SK-N-SH treated with all-trans-retinoic acid at 6 μM for 48 hours (cell line): ENCODE measurements at regions not wholly inside any gene's neighbourhood (a gene's known extent, or its start where the extent isn't known, plus 50 kb on each side); places are given as distances from the start of the nearest gene placed in this dataset.

Experiments
- ATAC-seq: fragments of 200-7000 bp; cut with Tn5 transposase; 3 replicates; pipeline ENCODE4 v1.9.1; 2020; ENCODE audit warnings: mild to moderate bottlenecking, moderate library complexity
- ARNTL ChIP-seq: fragments of 450-650 bp; formaldehyde crosslinking; IDR thresholded peaks from 2 replicates; pipeline ENCODE4 v1.5.0; 2020; ENCODE audit warnings: low read depth, mild to moderate bottlenecking, moderate library complexity, borderline replicate concordance
- CREB5 ChIP-seq: fragments of 250-450 bp; sonication (Bioruptor Pico); IDR thresholded peaks from 2 replicates; pipeline ENCODE4 v1.5.1; 2020; ENCODE audit warnings: low read depth, mild to moderate bottlenecking, moderate library complexity
- CSDC2 ChIP-seq: fragments of 250-450 bp; sonication (Bioruptor Pico); IDR thresholded peaks from 2 replicates; pipeline ENCODE4 v1.5.0; 2020; ENCODE audit warnings: mild to moderate bottlenecking, moderate library complexity
- CSRNP3 ChIP-seq: fragments of 250-450 bp; sonication (Bioruptor Pico); IDR thresholded peaks from 2 replicates; pipeline ENCODE4 v1.5.1; 2021; ENCODE audit warnings: mild to moderate bottlenecking, moderate library complexity
- ESRRG ChIP-seq: fragments of 250-450 bp; sonication (Bioruptor Pico); IDR thresholded peaks from 2 replicates; pipeline ENCODE4 v1.6.1; 2021; ENCODE audit warnings: mild to moderate bottlenecking
- GLIS3 ChIP-seq: fragments of 250-450 bp; sonication (Bioruptor Pico); IDR thresholded peaks from 2 replicates; pipeline ENCODE4 v1.5.0; 2020; ENCODE audit warnings: mild to moderate bottlenecking, moderate library complexity
- ISL1 ChIP-seq: fragments of 250-450 bp; sonication (Bioruptor Pico); IDR thresholded peaks from 2 replicates; pipeline ENCODE4 v2.1.2; 2022; ENCODE audit warnings: mild to moderate bottlenecking, moderate library complexity
- OSR1 ChIP-seq: fragments of 250-450 bp; sonication (Bioruptor Pico); IDR thresholded peaks from 2 replicates; pipeline ENCODE4 v1.8.0; 2022; ENCODE audit warnings: moderate library complexity, mild to moderate bottlenecking, inconsistent platforms
- PPARA ChIP-seq: fragments of 250-450 bp; sonication (Bioruptor Pico); IDR thresholded peaks from 2 replicates; pipeline ENCODE4 v1.5.0; 2020; ENCODE audit warnings: mild to moderate bottlenecking, borderline replicate concordance
- RARB ChIP-seq: fragments of 250-450 bp; sonication (Bioruptor Pico); IDR thresholded peaks from 2 replicates; pipeline ENCODE4 v1.8.0; 2021; ENCODE audit warnings: mild to moderate bottlenecking, moderate library complexity
- SNAI2 ChIP-seq: fragments of 250-450 bp; sonication (Bioruptor Pico); IDR thresholded peaks from 2 replicates; pipeline ENCODE4 v1.5.0; 2020; ENCODE audit warnings: mild to moderate bottlenecking, moderate library complexity
- TCF4 ChIP-seq: fragments of 250-450 bp; sonication (Bioruptor Pico); IDR thresholded peaks from 2 replicates; pipeline ENCODE4 v1.8.0; 2021; ENCODE audit warnings: mild to moderate bottlenecking, moderate library complexity, borderline replicate concordance
- TOX ChIP-seq: fragments of 250-450 bp; sonication (Bioruptor Pico); IDR thresholded peaks from 2 replicates; pipeline ENCODE4 v1.8.0; 2021; ENCODE audit warnings: mild to moderate bottlenecking, moderate library complexity, borderline replicate concordance
- TSHZ2 ChIP-seq: fragments of 250-450 bp; sonication (Bioruptor Pico); IDR thresholded peaks from 2 replicates; pipeline ENCODE4 v1.5.0; 2020; ENCODE audit warnings: mild to moderate bottlenecking, moderate library complexity
- ZC3H10 ChIP-seq: fragments of 250-450 bp; sonication (Bioruptor Pico); IDR thresholded peaks from 2 replicates; pipeline ENCODE4 v1.5.1; 2021; ENCODE audit warnings: mild to moderate bottlenecking, moderate library complexity
- ZFP3 ChIP-seq: fragments of 250-450 bp; sonication (Bioruptor Pico); IDR thresholded peaks from 2 replicates; pipeline ENCODE4 v1.5.0; 2020; ENCODE audit warnings: mild to moderate bottlenecking, moderate library complexity
- ZNF565 ChIP-seq: fragments of 450-650 bp; formaldehyde crosslinking; conservative IDR thresholded peaks from 2 replicates; pipeline ENCODE4 v1.5.0; 2020; ENCODE audit warnings: low read depth, mild to moderate bottlenecking, moderate library complexity
- ZNF70 ChIP-seq: fragments of 450-650 bp; formaldehyde crosslinking; IDR thresholded peaks from 2 replicates; pipeline ENCODE4 v1.5.0; 2020; ENCODE audit warnings: mild to moderate bottlenecking, moderate library complexity
- ZNF8 ChIP-seq: fragments of 450-650 bp; formaldehyde crosslinking; IDR thresholded peaks from 2 replicates; pipeline ENCODE4 v1.5.0; 2020; ENCODE audit warnings: mild to moderate bottlenecking, moderate library complexity
- TF ChIP-seq, protein P1 (sequence below): fragments of 250-450 bp; sonication (Bioruptor Pico); IDR thresholded peaks from 2 replicates; pipeline ENCODE4 v1.8.0; 2020; ENCODE audit warnings: mild to moderate bottlenecking, moderate library complexity, borderline replicate concordance
- TF ChIP-seq, protein P2 (sequence below): fragments of 250-450 bp; sonication (Bioruptor Pico); IDR thresholded peaks from 2 replicates; pipeline ENCODE4 v1.8.0; 2021; ENCODE audit warnings: low read depth, mild to moderate bottlenecking, moderate library complexity, borderline replicate concordance

DNA sequence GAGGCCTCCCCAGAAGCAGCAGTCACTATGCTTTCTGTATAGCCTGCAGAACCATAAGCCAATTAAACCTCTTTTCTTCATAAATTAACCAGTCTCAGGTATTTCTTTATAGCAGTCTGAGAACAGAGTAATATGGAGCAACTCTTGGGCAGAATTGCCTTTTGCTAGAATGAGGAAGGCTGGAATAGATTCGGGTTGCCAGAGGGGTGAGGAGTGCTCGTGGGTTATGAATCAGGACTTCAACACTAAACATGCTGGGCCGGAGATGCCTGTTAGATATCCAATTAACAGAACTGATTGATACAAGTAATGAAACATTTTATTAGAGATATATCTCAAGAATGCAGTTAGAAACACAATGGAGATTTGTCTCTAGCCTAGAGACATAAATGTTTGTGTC lies 140.9 kb upstream of the MAP3K1 start:
- no peak for TF ChIP-seq OSR1 (CRISPR knock-in tag)
- TF ChIP-seq PPARA (CRISPR knock-in tag) = no peak
- TF ChIP-seq, protein P1, sequence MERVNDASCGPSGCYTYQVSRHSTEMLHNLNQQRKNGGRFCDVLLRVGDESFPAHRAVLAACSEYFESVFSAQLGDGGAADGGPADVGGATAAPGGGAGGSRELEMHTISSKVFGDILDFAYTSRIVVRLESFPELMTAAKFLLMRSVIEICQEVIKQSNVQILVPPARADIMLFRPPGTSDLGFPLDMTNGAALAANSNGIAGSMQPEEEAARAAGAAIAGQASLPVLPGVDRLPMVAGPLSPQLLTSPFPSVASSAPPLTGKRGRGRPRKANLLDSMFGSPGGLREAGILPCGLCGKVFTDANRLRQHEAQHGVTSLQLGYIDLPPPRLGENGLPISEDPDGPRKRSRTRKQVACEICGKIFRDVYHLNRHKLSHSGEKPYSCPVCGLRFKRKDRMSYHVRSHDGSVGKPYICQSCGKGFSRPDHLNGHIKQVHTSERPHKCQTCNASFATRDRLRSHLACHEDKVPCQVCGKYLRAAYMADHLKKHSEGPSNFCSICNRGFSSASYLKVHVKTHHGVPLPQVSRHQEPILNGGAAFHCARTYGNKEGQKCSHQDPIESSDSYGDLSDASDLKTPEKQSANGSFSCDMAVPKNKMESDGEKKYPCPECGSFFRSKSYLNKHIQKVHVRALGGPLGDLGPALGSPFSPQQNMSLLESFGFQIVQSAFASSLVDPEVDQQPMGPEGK (CRISPR knock-in tag) = no peak
- no peak for TF ChIP-seq RARB (CRISPR knock-in tag)
- no peak for TF ChIP-seq TCF4 (CRISPR knock-in tag)
- TF ChIP-seq TOX = no peak
- TF ChIP-seq ZFP3 (CRISPR knock-in tag) = no peak
- TF ChIP-seq, protein P2, sequence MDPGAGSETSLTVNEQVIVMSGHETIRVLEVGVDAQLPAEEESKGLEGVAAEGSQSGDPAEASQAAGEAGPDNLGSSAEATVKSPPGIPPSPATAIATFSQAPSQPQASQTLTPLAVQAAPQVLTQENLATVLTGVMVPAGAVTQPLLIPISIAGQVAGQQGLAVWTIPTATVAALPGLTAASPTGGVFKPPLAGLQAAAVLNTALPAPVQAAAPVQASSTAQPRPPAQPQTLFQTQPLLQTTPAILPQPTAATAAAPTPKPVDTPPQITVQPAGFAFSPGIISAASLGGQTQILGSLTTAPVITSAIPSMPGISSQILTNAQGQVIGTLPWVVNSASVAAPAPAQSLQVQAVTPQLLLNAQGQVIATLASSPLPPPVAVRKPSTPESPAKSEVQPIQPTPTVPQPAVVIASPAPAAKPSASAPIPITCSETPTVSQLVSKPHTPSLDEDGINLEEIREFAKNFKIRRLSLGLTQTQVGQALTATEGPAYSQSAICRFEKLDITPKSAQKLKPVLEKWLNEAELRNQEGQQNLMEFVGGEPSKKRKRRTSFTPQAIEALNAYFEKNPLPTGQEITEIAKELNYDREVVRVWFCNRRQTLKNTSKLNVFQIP (CRISPR knock-in tag) = no peak
- no peak for TF ChIP-seq TSHZ2 (CRISPR knock-in tag)
- no peak for ATAC-seq

- TF ChIP-seq PPARA (CRISPR knock-in tag) = no peak
- TF ChIP-seq CSRNP3 (CRISPR knock-in tag) = no peak
- no peak for TF ChIP-seq ZNF565 (CRISPR knock-in tag)
- no peak for TF ChIP-seq CREB5
- no peak for TF ChIP-seq TSHZ2 (CRISPR knock-in tag)
- TF ChIP-seq ARNTL (CRISPR knock-in tag) = no peak
- no peak for TF ChIP-seq ZC3H10 (CRISPR knock-in tag)
- TF ChIP-seq GLIS3 (CRISPR knock-in tag) = no peak
- no peak for TF ChIP-seq TOX
- TF ChIP-seq SNAI2 (CRISPR knock-in tag) = no peak
- TF ChIP-seq, protein P2 (CRISPR knock-in tag) = no peak
- no peak for TF ChIP-seq CSDC2 (CRISPR knock-in tag)
- no peak for TF ChIP-seq OSR1 (CRISPR knock-in tag)
- no peak for TF ChIP-seq ESRRG (CRISPR knock-in tag)
- TF ChIP-seq ZNF70 (CRISPR knock-in tag) = no peak
- TF ChIP-seq ZNF8 (CRISPR knock-in tag) = no peak
- TF ChIP-seq ISL1 = no peak
- no peak for ATAC-seq
These were observed 142.2 kb upstream of the MAP3K1 start for GRCh38 chr5:56673171-56673570.
